COLO829 (cell line): ENCODE measurements at regions not wholly inside any gene's neighbourhood (a gene's known extent, or its start where the extent isn't known, plus 50 kb on each side); places are given as distances from the start of the nearest gene placed in this dataset.

Source experiments
- DNase-seq: peaks from one replicate; pipeline ENCODE4 v3.0.0; 2012; ENCODE audit warnings: low spot score

DNA sequence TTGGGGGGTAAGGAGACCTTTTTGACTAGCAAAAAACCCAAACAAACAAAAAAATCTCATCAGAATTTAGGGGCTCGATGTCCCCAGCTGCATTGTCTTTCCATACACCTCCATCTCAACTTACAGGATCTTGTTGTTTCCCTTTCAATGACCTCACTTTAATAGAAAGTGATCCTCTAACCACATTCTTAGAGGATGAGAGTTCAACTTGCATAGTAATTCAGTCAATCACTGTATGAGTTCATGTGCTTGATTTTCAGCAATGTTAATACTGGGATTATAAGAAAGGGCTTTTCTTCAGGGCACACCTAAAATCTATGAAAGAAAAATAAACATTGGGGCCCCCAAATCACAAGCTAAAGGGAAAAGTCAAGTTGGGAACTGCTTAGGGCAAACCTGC lies 1512.0 kb downstream of the SLITRK1 start:
- no peak for DNase-seq

DNA sequence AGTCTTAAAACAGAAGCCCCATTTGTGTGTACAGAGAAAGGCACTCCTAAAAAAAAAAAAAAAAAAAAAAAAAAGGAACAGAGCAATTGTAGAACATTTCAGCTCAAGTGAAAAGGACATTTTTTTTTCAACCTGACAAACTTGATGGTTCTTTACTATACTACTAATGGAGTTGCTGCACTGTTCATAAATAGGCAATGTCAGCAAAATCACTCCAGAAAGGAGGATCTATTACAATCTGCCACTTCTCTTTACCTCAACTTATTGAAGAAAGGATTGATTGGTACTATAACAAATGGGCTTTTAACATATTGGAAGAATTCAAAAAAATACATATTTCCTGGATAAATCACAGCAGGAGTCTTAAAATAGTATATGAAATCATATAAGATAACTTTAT lies 1517.7 kb downstream of the SLITRK1 start:
- no peak for DNase-seq

DNA sequence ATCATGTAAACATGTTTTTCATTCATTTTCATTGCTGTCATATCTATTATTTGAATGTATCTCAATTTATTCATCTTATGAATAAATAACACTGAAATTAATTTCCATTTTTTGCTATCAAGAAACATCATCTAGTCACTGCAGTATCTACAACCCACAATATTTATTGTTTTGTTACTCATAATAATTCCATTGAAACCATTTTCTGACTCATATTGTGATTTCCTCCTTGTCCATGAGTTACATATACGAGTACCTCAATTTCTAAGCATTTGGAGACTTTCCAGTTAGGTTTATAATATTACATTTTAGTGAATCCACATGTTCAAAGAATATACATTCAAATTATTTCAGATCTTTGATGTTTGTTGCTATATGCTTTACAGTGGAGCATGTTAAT lies 1524.0 kb downstream of the SLITRK1 start:
- no peak for DNase-seq

- DNase-seq: no peak
These were observed 1525.4 kb downstream of the SLITRK1 start for GRCh38 chr13:82356667-82357410.

- no peak for DNase-seq
These were observed 1537.4 kb downstream of the SLITRK1 start for GRCh38 chr13:82344867-82345266.

DNA sequence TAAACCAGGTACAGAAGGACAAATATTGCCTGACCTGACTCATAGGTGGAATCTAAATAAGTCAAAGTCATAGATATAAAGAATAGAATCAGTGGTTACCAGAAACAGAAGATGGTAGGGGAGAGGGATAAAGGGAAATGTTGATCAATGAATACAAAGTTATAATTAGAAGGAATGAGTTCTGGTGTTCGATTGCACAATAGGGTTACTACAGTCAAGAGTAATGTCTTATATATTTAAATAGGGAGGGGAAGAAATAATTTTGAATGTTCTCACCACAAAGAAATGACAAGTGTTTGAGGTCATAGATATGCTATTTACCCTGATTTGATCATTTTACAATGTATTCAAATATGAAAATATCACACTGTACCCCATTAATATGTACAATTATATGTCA lies 1541.2 kb downstream of the SLITRK1 start:
- no peak for DNase-seq

DNA sequence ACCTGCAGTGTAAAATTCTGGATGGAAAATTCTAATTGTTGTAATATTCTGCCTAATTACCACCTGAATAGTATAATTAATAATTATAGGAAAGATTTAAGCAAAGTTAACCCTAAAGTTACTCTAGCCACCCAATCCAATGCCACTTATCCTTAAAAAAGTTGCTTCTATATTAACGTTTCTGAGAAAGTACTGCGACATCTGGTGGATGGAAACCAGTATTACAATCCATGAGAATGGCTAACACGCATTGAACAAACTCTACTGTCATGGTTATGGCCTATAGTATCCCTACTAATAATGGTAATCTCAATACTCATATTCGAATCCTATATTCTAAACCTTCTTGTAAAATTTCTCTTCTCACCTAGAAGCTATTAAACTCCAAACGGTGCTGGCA lies 1551.8 kb downstream of the SLITRK1 start:
- peak; percentile 15 for DNase-seq

GRCh38 chr13:82323101-82323500 lies 1559.2 kb downstream of the SLITRK1 start:
- DNase-seq: no peak

DNA sequence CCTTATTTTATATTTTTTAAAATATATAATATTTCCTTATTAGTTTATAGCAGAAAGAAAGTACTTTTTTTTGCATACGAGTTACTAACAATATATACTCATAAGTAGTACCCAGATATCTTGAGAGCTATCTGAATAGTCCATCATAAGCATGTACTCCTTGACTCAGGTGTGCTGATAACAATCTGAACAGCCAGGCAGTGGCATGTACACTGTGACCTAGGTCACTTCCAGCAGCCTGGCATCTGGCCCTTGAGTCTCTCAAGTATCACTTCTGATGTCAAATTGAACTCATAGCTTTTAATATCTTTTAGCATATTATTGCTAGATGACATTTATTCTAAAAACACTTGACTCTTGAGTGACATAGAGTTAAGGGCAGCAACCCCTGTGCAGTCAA lies 1576.7 kb downstream of the SLITRK1 start:
- no peak for DNase-seq

DNA sequence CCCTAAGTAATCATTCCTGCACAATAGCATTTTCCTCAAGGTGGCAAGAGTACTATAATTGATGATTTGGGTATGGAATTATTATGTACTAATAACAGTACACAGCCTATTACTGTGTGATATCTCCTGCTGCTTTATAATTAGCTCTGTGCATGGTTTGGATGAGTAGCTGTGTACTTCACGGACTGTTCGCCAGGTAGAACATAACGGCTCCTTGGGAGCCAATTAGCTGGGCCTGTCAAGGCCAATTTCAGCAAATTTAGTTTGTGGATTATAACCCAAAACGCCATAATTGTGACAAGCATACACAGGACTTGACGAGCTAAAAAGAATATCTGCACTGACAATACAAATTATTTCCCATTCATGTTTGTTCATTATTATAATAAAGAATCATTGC lies 1584.2 kb downstream of the SLITRK1 start:
- DNase-seq: no peak

GRCh38 chr13:82294226-82294625 lies 1588.0 kb downstream of the SLITRK1 start:
- no peak for DNase-seq

GRCh38 chr13:82292334-82292733 lies 1589.9 kb downstream of the SLITRK1 start:
- DNase-seq: no peak

GRCh38 chr13:82291852-82292251 lies 1590.4 kb downstream of the SLITRK1 start:
- no peak for DNase-seq

- no peak for DNase-seq
These were observed 1606.6 kb downstream of the SLITRK1 start for GRCh38 chr13:82275644-82276043.

GRCh38 chr13:82259284-82259683 lies 1623.0 kb downstream of the SLITRK1 start:
- no peak for DNase-seq

- DNase-seq: no peak
These were observed 1624.3 kb downstream of the SLITRK1 start for GRCh38 chr13:82257790-82258507.

GRCh38 chr13:82248762-82249161 lies 1633.5 kb downstream of the SLITRK1 start:
- DNase-seq: no peak

- no peak for DNase-seq
These were observed 1636.4 kb downstream of the SLITRK1 start for GRCh38 chr13:82245860-82246259.

- DNase-seq: no peak
These were observed 1657.5 kb downstream of the SLITRK1 start for GRCh38 chr13:82224806-82225205.

- DNase-seq: no peak
These were observed 1660.7 kb downstream of the SLITRK1 start for GRCh38 chr13:82221621-82222020.

- DNase-seq: no peak
These were observed 1661.6 kb downstream of the SLITRK1 start for GRCh38 chr13:82220641-82221040.

DNA sequence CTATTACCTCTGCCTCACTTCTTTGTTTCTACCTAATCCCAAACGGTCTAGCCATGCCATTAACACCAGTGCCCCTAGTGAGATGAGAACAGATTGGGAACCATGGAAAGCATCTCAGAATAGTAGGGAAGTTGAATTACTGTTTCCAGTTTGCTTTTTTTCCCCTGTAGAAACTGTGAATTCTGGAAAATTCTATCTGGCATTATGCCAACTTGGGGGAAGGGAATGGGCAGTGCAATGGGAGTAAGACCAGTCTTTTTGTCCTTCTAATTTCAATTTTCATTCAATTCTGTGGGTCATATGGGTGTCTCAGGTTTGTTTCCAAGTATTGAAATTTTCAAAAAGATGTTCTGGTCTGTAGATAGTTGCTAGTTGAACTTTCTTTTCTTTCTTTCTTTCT lies 1666.1 kb downstream of the SLITRK1 start:
- DNase-seq: no peak

DNA sequence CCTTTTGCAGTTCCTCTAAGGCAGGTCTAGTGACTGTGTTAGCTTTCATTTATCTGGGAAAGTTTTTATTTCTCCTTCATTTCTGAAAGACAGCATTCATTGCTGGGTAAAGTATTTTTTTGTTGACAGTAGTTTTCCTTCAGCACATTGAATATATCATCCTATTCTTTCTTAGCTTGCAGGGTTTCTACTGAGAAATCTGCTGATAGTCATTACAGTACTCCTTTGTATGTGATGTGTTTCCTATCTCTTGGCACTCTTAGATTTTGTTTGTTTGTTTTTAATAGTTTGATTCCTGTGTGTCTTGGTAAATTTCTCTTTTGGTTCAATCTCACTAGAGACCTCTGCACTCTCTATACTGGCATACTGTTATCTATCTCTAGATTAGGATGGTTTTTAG lies 1667.9 kb downstream of the SLITRK1 start:
- no peak for DNase-seq

- DNase-seq: no peak
These were observed 1676.0 kb downstream of the SLITRK1 start for GRCh38 chr13:82206241-82206640.
